Activated naive CD4-positive, alpha-beta T cell treated with anti-CD3 and anti-CD28 coated beads, Interleukin-2, amount 50 U/mL, for 24 hours (primary cell): ENCODE measurements at regions not wholly inside any gene's neighbourhood (a gene's known extent, or its start where the extent isn't known, plus 50 kb on each side); places are given as distances from the start of the nearest gene placed in this dataset.

ENCODE experiments used
- H3K27ac Mint-ChIP-seq: one replicate; pipeline ENCODE4 v1.8.0; 2021; ENCODE audit warnings: mild to moderate bottlenecking, mixed read lengths
- H3K27me3 Mint-ChIP-seq: one replicate; pipeline ENCODE4 v1.8.0; 2021; ENCODE audit warnings: mixed read lengths
- H3K36me3 Mint-ChIP-seq: one replicate; pipeline ENCODE4 v1.8.0; 2021; ENCODE audit warnings: mixed read lengths
- H3K4me1 Mint-ChIP-seq: one replicate; pipeline ENCODE4 v1.8.0; 2021; ENCODE audit warnings: mixed read lengths
- H3K4me3 Mint-ChIP-seq: one replicate; pipeline ENCODE4 v1.8.0; 2021; ENCODE audit warnings: mild to moderate bottlenecking, mixed read lengths
- H3K9me3 Mint-ChIP-seq: one replicate; pipeline ENCODE4 v1.8.0; 2021; ENCODE audit warnings: mixed read lengths

- Mint-ChIP-seq H3K27ac (no peak overlapping the region), H3K4me3 (no peak overlapping the region), H3K36me3 (no peaks in the 10 kb centered on the region), H3K9me3 (no peaks in the 10 kb centered on the region), H3K27me3 (peaks cover 8% of the 10 kb centered on the region), H3K4me1 (no peaks in the 10 kb centered on the region)
Measured at GRCh38 chr1:4602462-4603294, 51.7 kb upstream of the AJAP1 start.

GRCh38 chr1:4603295-4604110 is 50.9 kb upstream of the AJAP1 start:
- Mint-ChIP-seq H3K36me3 (no peaks in the 10 kb centered on the region), H3K27me3 (peaks cover 13% of the 10 kb centered on the region), H3K27ac (no peak overlapping the region), H3K4me1 (no peaks in the 10 kb centered on the region), H3K9me3 (no peaks in the 10 kb centered on the region), H3K4me3 (no peak overlapping the region)
